HepG2 (cell line): ENCODE measurements at regions not wholly inside any gene's neighbourhood (a gene's known extent, or its start where the extent isn't known, plus 50 kb on each side); places are given as distances from the start of the nearest gene placed in this dataset.
"Not testable (repeated sequence)": the region's sequence is repeated elsewhere in the genome, so short reads cannot be mapped to it uniquely, and the experiment has no call there.

Source experiments
- ATAC-seq: fragments of 200-7000 bp; cut with Tn5 transposase; 3 replicates; pipeline ENCODE4 v1.9.1; 2020; ENCODE audit warnings: mild to moderate bottlenecking, moderate library complexity
- BruUV-seq: library from RNA; stranded (reverse); fragments of 400-500 nt; replicated peaks from 2 replicates; lab custom pipeline; 2021; lab: Mats Ljungman, UMichigan
- CTCF ChIA-PET: fragments of 300-600 bp; formaldehyde crosslinking; extraction: SDS; loops from one replicate; lab custom pipeline; 2021; ENCODE audit warnings: low total read pairs, inconsistent platforms, low intra/inter-chr PET ratio; lab: Yijun Ruan, JAX
- POLR2A ChIA-PET: fragments of 350-600 bp; sonication (Branson Sonifier 250); formaldehyde crosslinking; loops from one replicate; lab custom pipeline; 2020; ENCODE audit warnings: antibody characterized with exemption, inconsistent platforms; lab: Yijun Ruan, JAX
- DNase-seq: peaks from one replicate; pipeline ENCODE4 v3.0.0-alpha.2; 2015; ENCODE audit warnings: low spot score
- FAIRE-seq: peaks from 3 replicates; lab custom pipeline; 2011; peaks lifted over from hg19 to GRCh38; lab: Jason Lieb, UNC
- H2AFZ ChIP-seq: one replicate; pipeline ENCODE4 v1.6.1; 2011; ENCODE audit warnings: low read length, inconsistent platforms
- H3K27ac ChIP-seq: fragments of 300-600 bp; 3 replicates; pipeline ENCODE4 v1.8.0; 2011; ENCODE audit warnings: mixed run types, mild to moderate bottlenecking, mixed read lengths, low read length, inconsistent platforms; ENCODE audit not compliant: insufficient read depth; ENCODE audit errors: extremely low read length
- H3K27me3 ChIP-seq, 2 experiments: fragments of 200-600 bp in 1 of 2; 2 replicates in 1 of 2; 3 replicates in 1 of 2; pipeline versions ENCODE4 v1.6.0 to v1.8.0; 2011; ENCODE audit warnings: low read length in 2 of 2, mild to moderate bottlenecking in 2 of 2, moderate library complexity in 2 of 2, inconsistent platforms in 1 of 2; ENCODE audit not compliant: insufficient read depth in 2 of 2, control insufficient read depth in 1 of 2
- H3K36me3 ChIP-seq, 2 experiments: fragments of 200-600 bp in 1 of 2; replicated peaks in 1 of 2; 2 replicates in 1 of 2; 3 replicates in 1 of 2; pipeline versions ENCODE4 v1.5.1 to v1.8.0; 2011; ENCODE audit warnings: low read length in 2 of 2, inconsistent platforms in 1 of 2; ENCODE audit not compliant: insufficient read depth in 2 of 2, control insufficient read depth in 1 of 2
- H3K4me1 ChIP-seq: 2 replicates; pipeline ENCODE4 v1.5.1; 2012; ENCODE audit warnings: low read length, inconsistent platforms; ENCODE audit not compliant: insufficient read depth
- H3K4me2 ChIP-seq: 2 replicates; pipeline ENCODE4 v1.6.0; 2011; ENCODE audit warnings: low read depth, low read length, inconsistent platforms
- H3K4me3 ChIP-seq, 3 experiments: fragments of 200-600 bp in 1 of 3; sonication (generic), shearing (Covaris generic) in 1 of 3; replicated peaks in 1 of 3; 2 replicates each; pipeline ENCODE4 v1.5.1; 2011 to 2016; ENCODE audit warnings: low read length in 3 of 3, inconsistent platforms in 2 of 3, low read depth in 2 of 3, mild to moderate bottlenecking in 2 of 3, control low read depth in 1 of 3, mixed read lengths in 1 of 3; ENCODE audit not compliant: insufficient read depth in 1 of 3
- H3K79me2 ChIP-seq: one replicate; pipeline ENCODE4 v1.6.1; 2011; ENCODE audit warnings: low read length, inconsistent platforms; ENCODE audit not compliant: insufficient read depth
- H3K9ac ChIP-seq: 2 replicates; pipeline ENCODE4 v1.6.0; 2011; ENCODE audit warnings: mild to moderate bottlenecking, low read depth, low read length, inconsistent platforms; ENCODE audit not compliant: insufficient read depth
- H3K9me3 ChIP-seq: 2 replicates; pipeline ENCODE4 v1.5.1; 2012; ENCODE audit warnings: mild to moderate bottlenecking, low read length
- H4K20me1 ChIP-seq: 2 replicates; pipeline ENCODE4 v1.6.0; 2011; ENCODE audit warnings: inconsistent platforms, mild to moderate bottlenecking, low read length, moderate library complexity; ENCODE audit not compliant: insufficient read depth
- ARHGAP35 ChIP-seq: sonication (generic); formaldehyde crosslinking; IDR thresholded peaks from 2 replicates; pipeline ENCODE4 v1.9.0; 2022; ENCODE audit warnings: mild to moderate bottlenecking, inconsistent platforms, moderate library complexity, missing genetic modification reagents, borderline replicate concordance
- CBX1 ChIP-seq: IDR thresholded peaks from one replicate; pipeline ENCODE4 v1.6.1; 2016; ENCODE audit warnings: antibody characterized with exemption, low read depth
- FOSL1 ChIP-seq: sonication (generic); formaldehyde crosslinking; IDR thresholded peaks from 2 replicates; pipeline ENCODE4 v1.9.0; 2021; ENCODE audit warnings: missing genetic modification reagents, borderline replicate concordance
- FOXC1 ChIP-seq: sonication (generic); formaldehyde crosslinking; IDR thresholded peaks from 2 replicates; pipeline ENCODE4 v1.8.0; 2022; ENCODE audit warnings: mild to moderate bottlenecking, missing genetic modification reagents, borderline replicate concordance
- MXD4 ChIP-seq: IDR thresholded peaks from 2 replicates; pipeline ENCODE4 v1.6.1; 2016; ENCODE audit warnings: mild to moderate bottlenecking, missing biosample characterization, missing genetic modification reagents
- PHF21A ChIP-seq: sonication (generic); formaldehyde crosslinking; IDR thresholded peaks from 2 replicates; pipeline ENCODE4 v1.5.0; 2020; ENCODE audit warnings: mild to moderate bottlenecking, missing genetic modification reagents
- TEAD3 ChIP-seq: optimal IDR thresholded peaks from 2 replicates; pipeline ENCODE3; 2016; ENCODE audit warnings: borderline replicate concordance
- TMF1 ChIP-seq: sonication (generic); formaldehyde crosslinking; IDR thresholded peaks from 2 replicates; pipeline ENCODE4 v1.8.1; 2022; ENCODE audit warnings: low read depth, missing genetic modification reagents
- ZBTB46 ChIP-seq: sonication (generic); formaldehyde crosslinking; IDR thresholded peaks from 2 replicates; pipeline ENCODE4 v1.4.0; 2020; ENCODE audit warnings: mild to moderate bottlenecking, missing genetic modification reagents, borderline replicate concordance
- ZNF263 ChIP-seq: sonication (generic); formaldehyde crosslinking; IDR thresholded peaks from 2 replicates; pipeline ENCODE4 v1.4.0; 2020; ENCODE audit warnings: missing genetic modification reagents
- ZNF552 ChIP-seq: sonication (generic); formaldehyde crosslinking; IDR thresholded peaks from 2 replicates; pipeline ENCODE4 v1.9.0; 2022; ENCODE audit warnings: missing genetic modification reagents, mild to moderate bottlenecking, borderline replicate concordance
- ZNF776 ChIP-seq: sonication (generic); formaldehyde crosslinking; IDR thresholded peaks from 2 replicates; pipeline ENCODE4 v1.4.0; 2020; ENCODE audit warnings: mild to moderate bottlenecking, missing genetic modification reagents
- ZNF780A ChIP-seq: sonication (generic); formaldehyde crosslinking; IDR thresholded peaks from 2 replicates; pipeline ENCODE4 v1.8.0; 2022; ENCODE audit warnings: mild to moderate bottlenecking, missing genetic modification reagents, moderate library complexity
- ZNF891 ChIP-seq: sonication (generic); formaldehyde crosslinking; IDR thresholded peaks from 2 replicates; pipeline ENCODE4 v1.5.0; 2020; ENCODE audit warnings: mild to moderate bottlenecking, missing genetic modification reagents
- WGBS: methylation state at CpG from one replicate; pipeline ENCODE4 v1.1.6; 2017; ENCODE audit warnings: low lambda C conversion rate; 5-methylcytosine and 5-hydroxymethylcytosine counted together
- in situ Hi-C: cut with HindIII; loops from 2 replicates; pipeline ENCODE4 v1.10.0; 2017; ENCODE audit warnings: low pct_unique_long_range_greater_than_20kb; ENCODE audit not compliant: extremely low pct_ligation_motif_present
- intact Hi-C: fragments of 100-400 bp; cut with micrococcal nuclease; formaldehyde crosslinking; loops from one replicate; pipeline ENCODE4 v1.10.0; 2022; ENCODE audit not compliant: unreplicated experiment
- TF ChIP-seq, protein P1 (sequence below): sonication (generic); formaldehyde crosslinking; IDR thresholded peaks from 2 replicates; pipeline ENCODE4 v1.9.0; 2022; ENCODE audit warnings: missing genetic modification reagents, mild to moderate bottlenecking, borderline replicate concordance

- DNase-seq, intact Hi-C loops, H3K27ac ChIP-seq, CTCF ChIA-PET, H3K4me2 ChIP-seq, H3K36me3 ChIP-seq, H3K4me3 ChIP-seq, H3K4me1 ChIP-seq, H3K9ac ChIP-seq, H4K20me1 ChIP-seq, H3K27me3 ChIP-seq, H3K79me2 ChIP-seq, in situ Hi-C loops, H2AFZ ChIP-seq, H3K9me3 ChIP-seq, POLR2A ChIA-PET, FAIRE-seq, ATAC-seq, BruUV-seq: not testable (repeated sequence)
- 5% methylated on average over 1 of the region's 1 CpG for WGBS
These were observed 1473.5 kb upstream of the ACVR2A start for GRCh38 chr2:146371364-146371763.

DNA sequence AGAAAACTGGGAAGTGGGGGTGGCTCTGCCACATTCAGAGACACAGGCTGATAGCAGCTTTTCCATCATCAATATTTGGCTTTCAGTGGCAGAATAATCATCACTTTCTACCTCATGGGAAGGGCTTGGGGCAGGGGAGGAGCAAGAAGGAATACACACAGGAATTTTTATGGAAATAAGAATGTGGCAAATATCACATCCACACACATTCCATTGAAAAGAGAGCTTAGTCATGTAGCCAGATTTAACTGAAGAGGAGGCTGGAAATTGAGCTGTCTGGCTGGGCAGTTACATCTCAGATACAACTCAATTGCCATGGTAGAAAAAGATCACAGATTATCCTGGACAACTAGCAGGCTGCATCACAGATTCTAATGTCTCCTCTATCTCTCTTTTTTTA, 1474.0 kb upstream of the ACVR2A start:
- no TSS peak for BruUV-seq
- no peak overlapping the region for H3K27ac ChIP-seq
- TF ChIP-seq ZNF552 (CRISPR knock-in tag) (no peak), MXD4 (CRISPR knock-in tag) (no peak), ZNF891 (CRISPR knock-in tag) (no peak), TMF1 (no peak), FOXC1 (CRISPR knock-in tag) (no peak), PHF21A (CRISPR knock-in tag) (no peak), FOSL1 (no peak), ARHGAP35 (CRISPR knock-in tag) (no peak), ZNF263 (CRISPR knock-in tag) (no peak), ZNF780A (no peak), CBX1 (no peak), ZBTB46 (no peak), TEAD3 (CRISPR knock-in tag) (no peak), ZNF776 (CRISPR knock-in tag) (no peak)
- TF ChIP-seq, protein P1, sequence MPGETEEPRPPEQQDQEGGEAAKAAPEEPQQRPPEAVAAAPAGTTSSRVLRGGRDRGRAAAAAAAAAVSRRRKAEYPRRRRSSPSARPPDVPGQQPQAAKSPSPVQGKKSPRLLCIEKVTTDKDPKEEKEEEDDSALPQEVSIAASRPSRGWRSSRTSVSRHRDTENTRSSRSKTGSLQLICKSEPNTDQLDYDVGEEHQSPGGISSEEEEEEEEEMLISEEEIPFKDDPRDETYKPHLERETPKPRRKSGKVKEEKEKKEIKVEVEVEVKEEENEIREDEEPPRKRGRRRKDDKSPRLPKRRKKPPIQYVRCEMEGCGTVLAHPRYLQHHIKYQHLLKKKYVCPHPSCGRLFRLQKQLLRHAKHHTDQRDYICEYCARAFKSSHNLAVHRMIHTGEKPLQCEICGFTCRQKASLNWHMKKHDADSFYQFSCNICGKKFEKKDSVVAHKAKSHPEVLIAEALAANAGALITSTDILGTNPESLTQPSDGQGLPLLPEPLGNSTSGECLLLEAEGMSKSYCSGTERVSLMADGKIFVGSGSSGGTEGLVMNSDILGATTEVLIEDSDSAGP (CRISPR knock-in tag) = no peak
- no peaks in the 10 kb centered on the region for H3K9me3 ChIP-seq
- ATAC-seq (no peak), DNase-seq (no peak), FAIRE-seq (no peak)
- no peaks in the 10 kb centered on the region for H3K4me1 ChIP-seq
- no peaks in the 10 kb centered on the region for H4K20me1 ChIP-seq
- H3K4me3 ChIP-seq = no peak overlapping the region
- H3K79me2 ChIP-seq = no peaks in the 10 kb centered on the region
- intact Hi-C loops = no loop called here
- H3K27me3 ChIP-seq = no peaks in the 10 kb centered on the region
- ChIA-PET CTCF (no interaction called here), POLR2A (no interaction called here)
- no peaks in the 10 kb centered on the region for H3K36me3 ChIP-seq
- in situ Hi-C loops = no loop called here
- no peak overlapping the region for H2AFZ ChIP-seq
- H3K4me2 ChIP-seq = no peak overlapping the region
- H3K9ac ChIP-seq = no peak overlapping the region
